Erythroblast (primary cell): ENCODE measurements at regions not wholly inside any gene's neighbourhood (a gene's known extent, or its start where the extent isn't known, plus 50 kb on each side); places are given as distances from the start of the nearest gene placed in this dataset.

Experiments
- GATA1 ChIP-seq: IDR thresholded peaks from 2 replicates; pipeline ENCODE4 v1.6.1; 2011; ENCODE audit warnings: low read depth, mild to moderate bottlenecking, control low read depth, low read length, moderate library complexity
- POLR2A ChIP-seq: IDR thresholded peaks from 2 replicates; pipeline ENCODE4 v1.6.1; 2011; ENCODE audit warnings: mild to moderate bottlenecking, low read length

- TF ChIP-seq POLR2A (no peak), GATA1 (no peak)
These were observed 277.0 kb downstream of the NPIPA8 start for GRCh38 chr16:18059577-18059976.
